RWPE2 (cell line): ENCODE measurements at regions not wholly inside any gene's neighbourhood (a gene's known extent, or its start where the extent isn't known, plus 50 kb on each side); places are given as distances from the start of the nearest gene placed in this dataset.

Source experiments
- ATAC-seq: fragments of 200-7000 bp; cut with Tn5 transposase; 3 replicates; pipeline ENCODE4 v1.9.1; 2021; ENCODE audit warnings: low read depth
- DNase-seq: peaks from one replicate; pipeline ENCODE4 v3.0.0-alpha.2; 2020; ENCODE audit warnings: low spot score
- H3K27ac ChIP-seq: fragments of 450-650 bp; 2 replicates; pipeline ENCODE4 v1.5.1; 2017; ENCODE audit warnings: mild to moderate bottlenecking; ENCODE audit not compliant: poor library complexity, severe bottlenecking
- H3K27me3 ChIP-seq: fragments of 250-450 bp; sonication (Bioruptor Pico); 2 replicates; pipeline ENCODE4 v1.5.1; 2021; ENCODE audit warnings: mild to moderate bottlenecking, moderate library complexity; ENCODE audit not compliant: insufficient read depth, poor library complexity, severe bottlenecking
- H3K36me3 ChIP-seq: fragments of 250-450 bp; sonication (Bioruptor Pico); 2 replicates; pipeline ENCODE4 v1.5.1; 2020; ENCODE audit warnings: low read depth, mild to moderate bottlenecking, moderate library complexity
- H3K4me1 ChIP-seq: fragments of 250-450 bp; sonication (Bioruptor Pico); 2 replicates; pipeline ENCODE4 v1.5.1; 2021; ENCODE audit warnings: mild to moderate bottlenecking, moderate library complexity; ENCODE audit not compliant: insufficient read depth, poor library complexity, severe bottlenecking
- H3K4me3 ChIP-seq: fragments of 250-450 bp; sonication (Bioruptor Pico); 2 replicates; pipeline ENCODE4 v1.5.1; 2021; ENCODE audit warnings: mild to moderate bottlenecking, moderate library complexity; ENCODE audit not compliant: severe bottlenecking
- H3K9me3 ChIP-seq: fragments of 250-450 bp; sonication (Bioruptor Pico); 2 replicates; pipeline ENCODE4 v1.5.1; 2021; ENCODE audit warnings: mild to moderate bottlenecking, moderate library complexity; ENCODE audit not compliant: severe bottlenecking
- TF ChIP-seq, protein P1 (sequence below): fragments of 450-650 bp; IDR thresholded peaks from one replicate; pipeline ENCODE4 v1.5.1; 2017; ENCODE audit warnings: mild to moderate bottlenecking, moderate library complexity; ENCODE audit not compliant: poor library complexity, severe bottlenecking

DNA sequence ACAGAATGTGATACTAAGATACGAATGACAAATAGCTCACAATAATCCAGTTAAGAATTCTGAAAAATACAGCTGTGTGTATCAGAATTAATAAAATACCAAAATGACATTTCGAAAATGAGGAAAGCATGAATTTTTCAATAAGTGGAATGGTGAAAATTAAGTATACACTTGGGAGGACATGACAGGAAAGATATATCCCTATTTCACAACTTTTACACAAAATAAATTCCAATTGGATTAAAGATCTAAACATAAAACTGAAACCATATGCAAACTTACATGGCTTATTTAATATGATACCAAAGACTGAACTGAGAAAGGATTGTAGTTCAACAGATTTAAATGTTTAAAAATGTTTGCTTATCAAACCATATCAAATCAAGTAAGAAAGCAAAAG, 510.4 kb upstream of the ADAMTS5 start:
- Histone ChIP-seq H3K4me1 (no peaks in the 10 kb centered on the region), H3K9me3 (no peaks in the 10 kb centered on the region), H3K27ac (no peak overlapping the region), H3K4me3 (no peak overlapping the region), H3K27me3 (no peaks in the 10 kb centered on the region), H3K36me3 (no peaks in the 10 kb centered on the region)
- ATAC-seq (no peak), DNase-seq (no peak)
- TF ChIP-seq, protein P1, sequence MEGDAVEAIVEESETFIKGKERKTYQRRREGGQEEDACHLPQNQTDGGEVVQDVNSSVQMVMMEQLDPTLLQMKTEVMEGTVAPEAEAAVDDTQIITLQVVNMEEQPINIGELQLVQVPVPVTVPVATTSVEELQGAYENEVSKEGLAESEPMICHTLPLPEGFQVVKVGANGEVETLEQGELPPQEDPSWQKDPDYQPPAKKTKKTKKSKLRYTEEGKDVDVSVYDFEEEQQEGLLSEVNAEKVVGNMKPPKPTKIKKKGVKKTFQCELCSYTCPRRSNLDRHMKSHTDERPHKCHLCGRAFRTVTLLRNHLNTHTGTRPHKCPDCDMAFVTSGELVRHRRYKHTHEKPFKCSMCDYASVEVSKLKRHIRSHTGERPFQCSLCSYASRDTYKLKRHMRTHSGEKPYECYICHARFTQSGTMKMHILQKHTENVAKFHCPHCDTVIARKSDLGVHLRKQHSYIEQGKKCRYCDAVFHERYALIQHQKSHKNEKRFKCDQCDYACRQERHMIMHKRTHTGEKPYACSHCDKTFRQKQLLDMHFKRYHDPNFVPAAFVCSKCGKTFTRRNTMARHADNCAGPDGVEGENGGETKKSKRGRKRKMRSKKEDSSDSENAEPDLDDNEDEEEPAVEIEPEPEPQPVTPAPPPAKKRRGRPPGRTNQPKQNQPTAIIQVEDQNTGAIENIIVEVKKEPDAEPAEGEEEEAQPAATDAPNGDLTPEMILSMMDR, result no peak

GRCh38 chr21:27476696-27477095, 509.8 kb upstream of the ADAMTS5 start:
- H3K4me3 ChIP-seq, result no peak overlapping the region
- no peaks in the 10 kb centered on the region for H3K36me3 ChIP-seq
- no peaks in the 10 kb centered on the region for H3K9me3 ChIP-seq
- H3K27me3 ChIP-seq, result no peaks in the 10 kb centered on the region
- ATAC-seq (no peak), DNase-seq (no peak)
- H3K4me1 ChIP-seq, result no peaks in the 10 kb centered on the region
- H3K27ac ChIP-seq, result no peak overlapping the region
- TF ChIP-seq, protein P1, result peak; percentile 39

DNA sequence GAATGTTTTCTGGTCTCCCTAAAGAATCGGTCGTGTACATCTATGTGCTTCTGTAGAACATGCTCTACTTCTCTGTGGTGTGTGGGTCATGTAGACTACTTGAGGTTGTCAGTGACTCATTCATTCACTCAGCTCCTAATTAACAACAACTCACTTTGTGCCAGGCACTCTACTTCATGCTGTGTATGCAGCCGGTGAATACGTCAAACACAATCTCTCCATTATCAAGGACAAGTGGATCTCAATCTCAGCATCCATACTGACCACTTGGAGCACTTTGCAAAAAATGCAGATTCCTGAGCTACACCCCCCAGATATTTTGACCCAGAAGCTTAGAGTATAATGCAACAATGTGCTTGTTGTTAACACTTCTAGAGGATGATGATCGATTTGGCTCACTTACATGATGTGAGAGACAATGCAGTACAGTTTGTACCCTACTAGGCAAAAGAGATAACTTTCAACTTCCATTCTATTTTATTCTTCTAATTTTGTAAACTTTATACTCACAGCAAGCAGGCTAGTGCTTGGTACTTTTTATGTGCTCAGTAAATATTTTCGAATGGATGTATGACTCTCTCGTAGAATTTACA, 508.6 kb upstream of the ADAMTS5 start:
- H3K27me3 ChIP-seq, result no peaks in the 10 kb centered on the region
- no peaks in the 10 kb centered on the region for H3K36me3 ChIP-seq
- TF ChIP-seq, protein P1, result no peak
- H3K4me1 ChIP-seq, result no peaks in the 10 kb centered on the region
- DNase-seq, result no peak
- no peak overlapping the region for H3K27ac ChIP-seq
- H3K4me3 ChIP-seq, result no peak overlapping the region
- no peak for ATAC-seq
- H3K9me3 ChIP-seq, result no peaks in the 10 kb centered on the region

GRCh38 chr21:27467366-27467765, 500.5 kb upstream of the ADAMTS5 start:
- TF ChIP-seq, protein P1, result no peak
- Histone ChIP-seq H3K36me3 (no peaks in the 10 kb centered on the region), H3K27ac (no peak overlapping the region), H3K9me3 (no peaks in the 10 kb centered on the region), H3K4me3 (no peak overlapping the region), H3K27me3 (no peaks in the 10 kb centered on the region), H3K4me1 (no peaks in the 10 kb centered on the region)
- no peak for DNase-seq
- no peak for ATAC-seq

DNA sequence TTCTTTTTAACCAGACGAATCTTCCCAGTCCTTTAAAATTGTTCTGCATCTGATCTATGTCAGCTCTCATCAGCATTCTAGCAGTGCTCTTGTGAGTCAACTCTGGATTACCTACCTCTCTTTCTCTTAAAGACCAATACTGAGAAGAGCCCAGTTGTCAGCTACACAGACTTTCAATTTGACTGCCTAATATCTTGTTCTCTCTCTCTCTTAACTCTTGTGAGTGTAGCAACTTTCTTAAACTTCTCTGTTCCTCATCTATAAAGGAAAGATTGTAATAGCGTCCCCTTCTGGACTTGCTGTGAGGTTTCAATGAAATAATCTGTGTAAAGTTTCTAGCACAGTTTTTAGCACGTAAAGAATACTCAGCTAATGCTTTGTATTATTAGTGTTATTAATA, 499.3 kb upstream of the ADAMTS5 start:
- no peaks in the 10 kb centered on the region for H3K4me1 ChIP-seq
- ATAC-seq, result no peak
- no peak overlapping the region for H3K27ac ChIP-seq
- H3K9me3 ChIP-seq, result no peaks in the 10 kb centered on the region
- H3K4me3 ChIP-seq, result no peak overlapping the region
- DNase-seq, result no peak
- TF ChIP-seq, protein P1, result no peak
- no peaks in the 10 kb centered on the region for H3K36me3 ChIP-seq
- H3K27me3 ChIP-seq, result no peaks in the 10 kb centered on the region
